ENCODE measurements at regions not wholly inside any gene's neighbourhood (a gene's known extent, or its start where the extent isn't known, plus 50 kb on each side); places are given as distances from the start of the nearest gene placed in this dataset.
A peak's percentile ranks its signal among the peaks of the same experiment; 100 is the strongest.

GRCh38 chr7:42342381-42342780, 105.4 kb upstream of the GLI3 start:
- no peak for TF ChIP-seq CTCF (IDR thresholded peaks at IDR 0.05; ENCODE audit: low read depth, low read length)
- in situ Hi-C loops (cut with HindIII; ENCODE audit: low sequenced_read_pairs) = no loop called here
- no peak overlapping the region for H3K4me3 ChIP-seq (ENCODE audit: low read depth, low read length)
- no peak for DNase-seq (ENCODE audit: low read depth, low spot score)

GRCh38 chr7:42340436-42340835, 103.4 kb upstream of the GLI3 start:
- DNase-seq (ENCODE audit: low read depth, low spot score) = no peak
- in situ Hi-C loops (cut with HindIII; ENCODE audit: low sequenced_read_pairs) = no loop called here
- no peak overlapping the region for H3K4me3 ChIP-seq (ENCODE audit: low read depth, low read length)

GRCh38 chr7:42338916-42339540, 102.0 kb upstream of the GLI3 start:
- DNase-seq (ENCODE audit: low read depth, low spot score) = no peak
- in situ Hi-C loops (cut with HindIII; ENCODE audit: low sequenced_read_pairs) = no loop called here
- no peak overlapping the region for H3K4me3 ChIP-seq (ENCODE audit: low read depth, low read length)
- TF ChIP-seq CTCF (IDR thresholded peaks at IDR 0.05; ENCODE audit: low read depth, low read length) = no peak

More at GRCh38 chr7:42340436-42340835, 103.4 kb upstream of the GLI3 start:
- TF ChIP-seq CTCF (IDR thresholded peaks at IDR 0.05; ENCODE audit: low read depth, low read length) = no peak

GRCh38 chr7:42338231-42338915, 101.4 kb upstream of the GLI3 start:
- TF ChIP-seq CTCF (IDR thresholded peaks at IDR 0.05; ENCODE audit: low read depth, low read length) = no peak
- H3K4me3 ChIP-seq (ENCODE audit: low read depth, low read length) = no peak overlapping the region
- in situ Hi-C loops (cut with HindIII; ENCODE audit: low sequenced_read_pairs) = no loop called here
- DNase-seq (ENCODE audit: low read depth, low spot score) = peak; percentile 42

- no peak for DNase-seq (ENCODE audit: low read depth, low spot score)
- TF ChIP-seq CTCF (IDR thresholded peaks at IDR 0.05; ENCODE audit: low read depth, low read length) = no peak
- in situ Hi-C loops (cut with HindIII; ENCODE audit: low sequenced_read_pairs) = no loop called here
- no peak overlapping the region for H3K4me3 ChIP-seq (ENCODE audit: low read depth, low read length)
Observed at GRCh38 chr7:42337225-42337905, 100.4 kb upstream of the GLI3 start.

- in situ Hi-C loops (cut with HindIII; ENCODE audit: low sequenced_read_pairs) = no loop called here
- no peak overlapping the region for H3K4me3 ChIP-seq (ENCODE audit: low read depth, low read length)
- DNase-seq (ENCODE audit: low read depth, low spot score) = no peak
- no peak for TF ChIP-seq CTCF (IDR thresholded peaks at IDR 0.05; ENCODE audit: low read depth, low read length)
Observed at GRCh38 chr7:42332605-42333222, 95.7 kb upstream of the GLI3 start.

Measured in astrocyte of the spinal cord (primary cell).